ENCODE measurements at regions not wholly inside any gene's neighbourhood (a gene's known extent, or its start where the extent isn't known, plus 50 kb on each side); places are given as distances from the start of the nearest gene placed in this dataset.

- DNase-seq (no peak), FAIRE-seq (no peak)
- Histone ChIP-seq H3K27me3 (ENCODE audit: control insufficient read depth in 3 of 3, insufficient read depth in 3 of 3, low read length in 3 of 3) (no peaks in the 10 kb centered on the region), H3K36me3 (ENCODE audit: control insufficient read depth in 3 of 3, insufficient read depth in 2 of 3, low read depth in 1 of 3, low read length in 3 of 3) (no peaks in the 10 kb centered on the region), H3K27ac (ENCODE audit: low read depth in 1 of 3, low read length in 2 of 3) (no peak overlapping the region), H3K4me1 (ENCODE audit: control insufficient read depth in 3 of 3, insufficient read depth in 2 of 3, low read depth in 1 of 3, low read length in 2 of 3) (no peaks in the 10 kb centered on the region), H3K4me3 (ENCODE audit: low read depth in 1 of 3, low read length in 3 of 3) (no peak overlapping the region), H3K9me3 (ENCODE audit: control insufficient read depth in 2 of 2, insufficient read depth in 1 of 2, low read depth in 1 of 2, low read length in 1 of 2) (no peaks in the 10 kb centered on the region)
- 78 to 80% (median 79%) methylated on average over 6 of the region's 6 CpGs for WGBS, 3 donors
Observed at GRCh38 chr13:107217251-107217650, 649.3 kb upstream of the ARGLU1 start.

GRCh38 chr13:107216046-107216755 is 648.3 kb upstream of the ARGLU1 start:
- Histone ChIP-seq H3K36me3 (ENCODE audit: control insufficient read depth in 3 of 3, insufficient read depth in 2 of 3, low read depth in 1 of 3, low read length in 3 of 3) (no peaks in the 10 kb centered on the region), H3K27me3 (ENCODE audit: control insufficient read depth in 3 of 3, insufficient read depth in 3 of 3, low read length in 3 of 3) (no peaks in the 10 kb centered on the region), H3K9me3 (ENCODE audit: control insufficient read depth in 2 of 2, insufficient read depth in 1 of 2, low read depth in 1 of 2, low read length in 1 of 2) (no peaks in the 10 kb centered on the region), H3K4me3 (ENCODE audit: low read depth in 1 of 3, low read length in 3 of 3) (no peak overlapping the region), H3K27ac (ENCODE audit: low read depth in 1 of 3, low read length in 2 of 3) (no peak overlapping the region), H3K4me1 (ENCODE audit: control insufficient read depth in 3 of 3, insufficient read depth in 2 of 3, low read depth in 1 of 3, low read length in 2 of 3) (peaks cover 0 to 4% (median 0%) of the 10 kb centered on the region in 3 donors)
- DNase-seq (no peak), FAIRE-seq (no peak)
- 72 to 86% (median 83%) methylated on average over 11 of the region's 11 CpGs for WGBS, 3 donors

- Histone ChIP-seq H3K4me1 (ENCODE audit: control insufficient read depth in 3 of 3, insufficient read depth in 2 of 3, low read depth in 1 of 3, low read length in 2 of 3) (peaks cover 0 to 5% (median 3%) of the 10 kb centered on the region in 3 donors), H3K9me3 (ENCODE audit: control insufficient read depth in 2 of 2, insufficient read depth in 1 of 2, low read depth in 1 of 2, low read length in 1 of 2) (no peaks in the 10 kb centered on the region), H3K4me3 (ENCODE audit: low read depth in 1 of 3, low read length in 3 of 3) (no peak overlapping the region), H3K36me3 (ENCODE audit: control insufficient read depth in 3 of 3, insufficient read depth in 2 of 3, low read depth in 1 of 3, low read length in 3 of 3) (no peaks in the 10 kb centered on the region), H3K27me3 (ENCODE audit: control insufficient read depth in 3 of 3, insufficient read depth in 3 of 3, low read length in 3 of 3) (no peaks in the 10 kb centered on the region), H3K27ac (ENCODE audit: low read depth in 1 of 3, low read length in 2 of 3) (peak overlapping the region in 1 of 3 donors; percentile 49)
- whole genome bisulfite sequencing, 3 donors = 3 to 7% (median 4%) methylated on average over 8 of the region's 8 CpGs
- FAIRE-seq (peak; percentile 59), DNase-seq (peak; percentile 91 to 92)
Observed at GRCh38 chr13:107211073-107211472, 643.1 kb upstream of the ARGLU1 start.

GRCh38 chr13:107210723-107211030 is 642.7 kb upstream of the ARGLU1 start:
- Histone ChIP-seq H3K27me3 (ENCODE audit: control insufficient read depth in 3 of 3, insufficient read depth in 3 of 3, low read length in 3 of 3) (no peaks in the 10 kb centered on the region), H3K9me3 (ENCODE audit: control insufficient read depth in 2 of 2, insufficient read depth in 1 of 2, low read depth in 1 of 2, low read length in 1 of 2) (no peaks in the 10 kb centered on the region), H3K36me3 (ENCODE audit: control insufficient read depth in 3 of 3, insufficient read depth in 2 of 3, low read depth in 1 of 3, low read length in 3 of 3) (no peaks in the 10 kb centered on the region), H3K4me3 (ENCODE audit: low read depth in 1 of 3, low read length in 3 of 3) (no peak overlapping the region), H3K4me1 (ENCODE audit: control insufficient read depth in 3 of 3, insufficient read depth in 2 of 3, low read depth in 1 of 3, low read length in 2 of 3) (peaks cover 0 to 5% (median 3%) of the 10 kb centered on the region in 3 donors), H3K27ac (ENCODE audit: low read depth in 1 of 3, low read length in 2 of 3) (no peak overlapping the region)
- 8 to 28% (median 23%) methylated on average over 7 of the region's 7 CpGs for WGBS, 3 donors
- FAIRE-seq (no peak), DNase-seq (no peak)

DNA sequence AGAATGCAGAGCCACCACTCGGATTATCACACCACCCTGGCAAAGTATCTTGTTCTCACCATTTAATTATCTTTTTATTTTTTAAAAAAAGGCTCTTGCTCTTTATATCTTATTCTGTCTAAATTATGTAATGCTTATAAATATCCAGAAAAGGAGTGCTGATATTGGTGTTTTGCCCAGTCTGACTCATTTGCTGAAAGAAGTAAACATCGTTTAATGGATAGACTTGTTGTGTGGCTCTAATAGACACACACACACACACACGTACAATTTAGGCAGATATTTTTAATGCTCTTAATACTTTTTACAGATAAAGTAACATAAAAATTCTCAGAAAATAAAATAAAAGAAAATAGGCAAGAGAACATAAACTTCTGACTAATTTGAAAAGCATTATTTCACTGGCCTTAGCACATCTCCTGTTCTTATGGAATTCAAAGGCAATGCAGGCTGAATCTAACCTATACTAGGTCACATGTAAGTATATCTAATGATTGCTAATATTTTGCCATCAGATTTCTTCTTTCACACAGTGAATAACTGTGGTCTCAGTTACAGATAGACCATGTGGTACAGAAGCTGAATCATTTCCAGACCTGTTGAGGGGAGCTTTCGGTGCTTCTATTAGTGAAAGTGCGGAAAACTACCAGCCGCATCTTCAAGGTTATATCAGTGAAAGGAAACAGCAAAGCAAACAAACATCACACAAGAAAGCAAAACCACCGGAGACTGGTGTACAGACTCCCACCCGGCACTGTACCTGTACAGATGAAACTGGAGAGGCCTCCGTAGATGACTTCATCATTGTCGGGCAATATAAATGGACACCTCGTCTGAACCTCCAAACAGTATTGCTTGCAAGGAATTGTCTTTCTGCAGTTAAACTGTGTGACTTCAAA is 642.1 kb upstream of the ARGLU1 start:
- FAIRE-seq (no peak), DNase-seq (no peak)
- Histone ChIP-seq H3K27me3 (ENCODE audit: control insufficient read depth in 3 of 3, insufficient read depth in 3 of 3, low read length in 3 of 3) (no peaks in the 10 kb centered on the region), H3K4me3 (ENCODE audit: low read depth in 1 of 3, low read length in 3 of 3) (no peak overlapping the region), H3K36me3 (ENCODE audit: control insufficient read depth in 3 of 3, insufficient read depth in 2 of 3, low read depth in 1 of 3, low read length in 3 of 3) (no peaks in the 10 kb centered on the region), H3K9me3 (ENCODE audit: control insufficient read depth in 2 of 2, insufficient read depth in 1 of 2, low read depth in 1 of 2, low read length in 1 of 2) (no peaks in the 10 kb centered on the region), H3K4me1 (ENCODE audit: control insufficient read depth in 3 of 3, insufficient read depth in 2 of 3, low read depth in 1 of 3, low read length in 2 of 3) (peaks cover 0 to 5% (median 3%) of the 10 kb centered on the region in 3 donors), H3K27ac (ENCODE audit: low read depth in 1 of 3, low read length in 2 of 3) (no peak overlapping the region)
- 24 to 44% (median 32%) methylated on average over 11 of the region's 11 CpGs for WGBS, 3 donors

DNA sequence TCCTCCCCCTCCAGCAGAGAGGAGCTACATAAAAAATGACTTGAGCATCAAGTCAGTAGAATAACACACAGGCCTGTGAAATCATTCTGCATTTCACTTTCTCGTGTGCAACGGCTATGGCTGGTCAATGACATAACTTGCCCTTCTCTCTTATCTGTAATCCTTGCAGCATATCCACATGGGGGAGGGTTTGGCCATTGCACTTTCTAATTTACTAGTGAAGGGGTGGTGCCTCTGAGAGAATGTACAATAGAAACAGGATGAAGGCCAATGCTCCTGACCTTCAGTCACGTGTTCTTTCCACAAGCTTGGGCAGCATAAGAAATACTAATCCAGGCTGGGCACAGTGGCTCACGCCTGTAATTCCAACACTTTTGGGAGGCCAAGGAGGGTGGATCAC is 641.0 kb upstream of the ARGLU1 start:
- WGBS, 3 donors = 37 to 58% (median 38%) methylated on average over 4 of the region's 4 CpGs
- no peak for FAIRE-seq
- no peaks in the 10 kb centered on the region for H3K27me3 ChIP-seq (ENCODE audit: control insufficient read depth in 3 of 3, insufficient read depth in 3 of 3, low read length in 3 of 3)

GRCh38 chr13:107205318-107206104 is 637.6 kb upstream of the ARGLU1 start:
- Histone ChIP-seq H3K27me3 (ENCODE audit: control insufficient read depth in 3 of 3, insufficient read depth in 3 of 3, low read length in 3 of 3) (no peaks in the 10 kb centered on the region), H3K9me3 (ENCODE audit: control insufficient read depth in 2 of 2, insufficient read depth in 1 of 2, low read depth in 1 of 2, low read length in 1 of 2) (no peaks in the 10 kb centered on the region), H3K27ac (ENCODE audit: low read depth in 1 of 3, low read length in 2 of 3) (no peak overlapping the region), H3K36me3 (ENCODE audit: control insufficient read depth in 3 of 3, insufficient read depth in 2 of 3, low read depth in 1 of 3, low read length in 3 of 3) (no peaks in the 10 kb centered on the region), H3K4me3 (ENCODE audit: low read depth in 1 of 3, low read length in 3 of 3) (no peak overlapping the region), H3K4me1 (ENCODE audit: control insufficient read depth in 3 of 3, insufficient read depth in 2 of 3, low read depth in 1 of 3, low read length in 2 of 3) (peaks cover 0 to 3% (median 0%) of the 10 kb centered on the region in 3 donors)
- WGBS, 3 donors = 30 to 33% (median 33%) methylated on average over 16 of the region's 16 CpGs
- FAIRE-seq = no peak
- peak; percentile 54 to 76 for DNase-seq

More for the DNA sequence above, 641.0 kb upstream of the ARGLU1 start:
- Histone ChIP-seq H3K4me1 (ENCODE audit: control insufficient read depth in 3 of 3, insufficient read depth in 2 of 3, low read depth in 1 of 3, low read length in 2 of 3) (peaks cover 0 to 5% (median 3%) of the 10 kb centered on the region in 3 donors), H3K36me3 (ENCODE audit: control insufficient read depth in 3 of 3, insufficient read depth in 2 of 3, low read depth in 1 of 3, low read length in 3 of 3) (no peaks in the 10 kb centered on the region), H3K27ac (ENCODE audit: low read depth in 1 of 3, low read length in 2 of 3) (no peak overlapping the region), H3K4me3 (ENCODE audit: low read depth in 1 of 3, low read length in 3 of 3) (no peak overlapping the region), H3K9me3 (ENCODE audit: control insufficient read depth in 2 of 2, insufficient read depth in 1 of 2, low read depth in 1 of 2, low read length in 1 of 2) (no peaks in the 10 kb centered on the region)
- DNase-seq = no peak

GRCh38 chr13:107203146-107203847 is 635.4 kb upstream of the ARGLU1 start:
- 56 to 64% (median 59%) methylated on average over 11 of the region's 11 CpGs for WGBS, 3 donors
- no peak for FAIRE-seq
- DNase-seq = peak; percentile 46 to 52
- Histone ChIP-seq H3K4me1 (ENCODE audit: control insufficient read depth in 3 of 3, insufficient read depth in 2 of 3, low read depth in 1 of 3, low read length in 2 of 3) (no peaks in the 10 kb centered on the region), H3K4me3 (ENCODE audit: low read depth in 1 of 3, low read length in 3 of 3) (no peak overlapping the region), H3K36me3 (ENCODE audit: control insufficient read depth in 3 of 3, insufficient read depth in 2 of 3, low read depth in 1 of 3, low read length in 3 of 3) (no peaks in the 10 kb centered on the region), H3K27ac (ENCODE audit: low read depth in 1 of 3, low read length in 2 of 3) (peak overlapping the region in 1 of 3 donors; percentile 47), H3K27me3 (ENCODE audit: control insufficient read depth in 3 of 3, insufficient read depth in 3 of 3, low read length in 3 of 3) (no peaks in the 10 kb centered on the region), H3K9me3 (ENCODE audit: control insufficient read depth in 2 of 2, insufficient read depth in 1 of 2, low read depth in 1 of 2, low read length in 1 of 2) (no peaks in the 10 kb centered on the region)
